H9 (cell line): ENCODE measurements at regions not wholly inside any gene's neighbourhood (a gene's known extent, or its start where the extent isn't known, plus 50 kb on each side); places are given as distances from the start of the nearest gene placed in this dataset.

Experiments used
- DNase-seq: peaks from one replicate; pipeline ENCODE4 v3.0.0-alpha.2; 2017
- H2AFZ ChIP-seq: one replicate; pipeline ENCODE4 v1.6.1; 2013; ENCODE audit warnings: mild to moderate bottlenecking, low read length, control low read depth, moderate library complexity
- H2AK5ac ChIP-seq: 2 replicates; pipeline ENCODE4 v1.6.1; 2013; ENCODE audit warnings: low read length, control low read depth, mixed read lengths; ENCODE audit not compliant: insufficient read length
- H2BK120ac ChIP-seq: one replicate; pipeline ENCODE4 v1.6.1; 2013; ENCODE audit warnings: low read depth, mild to moderate bottlenecking, low read length, control low read depth, inconsistent platforms; ENCODE audit not compliant: poor library complexity, severe bottlenecking
- H2BK12ac ChIP-seq: 2 replicates; pipeline ENCODE4 v1.6.1; 2013; ENCODE audit warnings: low read length, control low read depth, mixed read lengths, low read depth; ENCODE audit not compliant: insufficient read length
- H2BK15ac ChIP-seq: 2 replicates; pipeline ENCODE4 v1.6.1; 2013; ENCODE audit warnings: low read depth, low read length, control low read depth
- H2BK20ac ChIP-seq: one replicate; pipeline ENCODE4 v1.6.1; 2013; ENCODE audit warnings: low read depth, mild to moderate bottlenecking, low read length, control low read depth, inconsistent platforms; ENCODE audit not compliant: poor library complexity, severe bottlenecking
- H2BK5ac ChIP-seq: 2 replicates; pipeline ENCODE4 v1.6.1; 2013; ENCODE audit warnings: low read length, control low read depth, mixed read lengths; ENCODE audit not compliant: insufficient read length
- H3K14ac ChIP-seq: 2 replicates; pipeline ENCODE4 v1.6.1; 2013; ENCODE audit warnings: low read length, control low read depth; ENCODE audit not compliant: insufficient read depth
- H3K18ac ChIP-seq: 2 replicates; pipeline ENCODE4 v1.6.1; 2013; ENCODE audit warnings: low read depth, mild to moderate bottlenecking, mixed read lengths, low read length, control low read depth; ENCODE audit not compliant: insufficient read length
- H3K23ac ChIP-seq: 2 replicates; pipeline ENCODE4 v1.6.1; 2013; ENCODE audit warnings: low read length, control low read depth, mixed read lengths, low read depth; ENCODE audit not compliant: insufficient read length
- H3K23me2 ChIP-seq: 2 replicates; pipeline ENCODE4 v1.6.1; 2013; ENCODE audit warnings: low read depth, mild to moderate bottlenecking, mixed read lengths, low read length, control low read depth; ENCODE audit not compliant: insufficient read length, poor library complexity, severe bottlenecking
- H3K27ac ChIP-seq: 2 replicates; pipeline ENCODE4 v1.5.1; 2013; ENCODE audit warnings: low read length, control low read depth, mixed read lengths, low read depth; ENCODE audit not compliant: insufficient read length
- H3K27me3 ChIP-seq: 2 replicates; pipeline ENCODE4 v1.6.1; 2013; ENCODE audit warnings: low read length, control low read depth, inconsistent platforms; ENCODE audit not compliant: insufficient read depth
- H3K4ac ChIP-seq: 2 replicates; pipeline ENCODE4 v1.6.1; 2013; ENCODE audit warnings: low read depth, mild to moderate bottlenecking, control low read depth, inconsistent platforms, low read length, moderate library complexity
- H3K4me1 ChIP-seq: 2 replicates; pipeline ENCODE4 v1.6.1; 2013; ENCODE audit warnings: low read length, control low read depth, inconsistent platforms; ENCODE audit not compliant: insufficient read depth
- H3K4me2 ChIP-seq: 2 replicates; pipeline ENCODE4 v1.6.1; 2013; ENCODE audit warnings: low read length, control low read depth, mixed read lengths; ENCODE audit not compliant: insufficient read length, insufficient read depth
- H3K56ac ChIP-seq: 2 replicates; pipeline ENCODE4 v1.6.1; 2013; ENCODE audit warnings: low read depth, mild to moderate bottlenecking, mixed read lengths, low read length, control low read depth; ENCODE audit not compliant: insufficient read length
- H3K79me1 ChIP-seq: 2 replicates; pipeline ENCODE4 v1.6.1; 2013; ENCODE audit warnings: low read depth, mild to moderate bottlenecking, moderate library complexity, low read length, control low read depth, inconsistent platforms; ENCODE audit not compliant: insufficient read depth, poor library complexity, severe bottlenecking
- H3K79me2 ChIP-seq: 2 replicates; pipeline ENCODE4 v1.6.1; 2013; ENCODE audit warnings: low read length, control low read depth, inconsistent platforms; ENCODE audit not compliant: insufficient read depth
- H3K9ac ChIP-seq: 2 replicates; pipeline ENCODE4 v1.6.1; 2013; ENCODE audit warnings: low read length, control low read depth, mixed read lengths; ENCODE audit not compliant: insufficient read length; ENCODE audit errors: extremely low read depth
- H3K9me3 ChIP-seq: one replicate; pipeline ENCODE4 v1.6.1; 2013; ENCODE audit warnings: low read depth, low read length, inconsistent platforms; ENCODE audit not compliant: control insufficient read depth
- H3T11ph ChIP-seq: one replicate; pipeline ENCODE4 v1.6.1; 2013; ENCODE audit warnings: mild to moderate bottlenecking, low read length, control low read depth, inconsistent platforms
- H4K20me1 ChIP-seq: one replicate; pipeline ENCODE4 v1.6.1; 2013; ENCODE audit not compliant: control insufficient read depth, insufficient read length, insufficient read depth
- H4K5ac ChIP-seq: 2 replicates; pipeline ENCODE4 v1.6.1; 2013; ENCODE audit warnings: low read depth, mild to moderate bottlenecking, mixed read lengths, low read length, control low read depth; ENCODE audit not compliant: insufficient read length
- H4K8ac ChIP-seq: replicated peaks from 2 replicates; pipeline ENCODE4 v1.6.1; 2013; ENCODE audit warnings: low read length, control low read depth, mixed read lengths, low read depth; ENCODE audit not compliant: insufficient read length
- H4K91ac ChIP-seq: 2 replicates; pipeline ENCODE4 v1.6.1; 2013; ENCODE audit warnings: low read depth, mild to moderate bottlenecking, moderate library complexity, mixed read lengths, low read length, control low read depth; ENCODE audit not compliant: insufficient read length
- H3K27ac Mint-ChIP-seq, 3 experiments: 2 replicates in 2 of 3; 3 replicates in 1 of 3; pipeline ENCODE4 v1.8.0; 2020 to 2021; ENCODE audit warnings: mixed read lengths in 3 of 3, mild to moderate bottlenecking in 1 of 3, moderate library complexity in 1 of 3
- H3K27me3 Mint-ChIP-seq: 2 replicates; pipeline ENCODE4 v1.8.0; 2021; ENCODE audit warnings: low read depth, mild to moderate bottlenecking, moderate library complexity, mixed read lengths
- H3K36me3 Mint-ChIP-seq, 3 experiments: 2 replicates in 2 of 3; 3 replicates in 1 of 3; pipeline ENCODE4 v1.8.0; 2020 to 2021; ENCODE audit warnings: low read depth in 3 of 3, mixed read lengths in 3 of 3; ENCODE audit not compliant: insufficient read depth in 1 of 3
- H3K4me1 Mint-ChIP-seq, 2 experiments: 2 replicates each; pipeline ENCODE4 v1.8.0; 2020; ENCODE audit warnings: mixed read lengths in 2 of 2
- H3K4me3 Mint-ChIP-seq, 2 experiments: 2 replicates in 1 of 2; 3 replicates in 1 of 2; pipeline ENCODE4 v1.8.0; 2020 to 2021; ENCODE audit warnings: mild to moderate bottlenecking in 2 of 2, mixed read lengths in 2 of 2, moderate library complexity in 1 of 2
- H3K9me3 Mint-ChIP-seq, 2 experiments: 2 replicates in 1 of 2; 3 replicates in 1 of 2; pipeline ENCODE4 v1.8.0; 2020; ENCODE audit warnings: mild to moderate bottlenecking in 2 of 2, mixed read lengths in 2 of 2, moderate library complexity in 1 of 2
- CTCF ChIP-seq: fragments of 200-600 bp; sonication (generic); conservative IDR thresholded peaks from 3 replicates; pipeline ENCODE4 v1.8.0; 2021; ENCODE audit warnings: antibody characterized with exemption, mild to moderate bottlenecking
- WGBS: extraction: QIAGEN DNeasy Blood & Tissue Kit; methylation state at CpG from one replicate; pipeline ENCODE4 v1.1.7; 2013; ENCODE audit warnings: missing lambda C conversion rate, low lambda C conversion rate, mixed read lengths; ENCODE audit not compliant: insufficient read length; ENCODE audit errors: extremely low coverage; 5-methylcytosine and 5-hydroxymethylcytosine counted together

GRCh38 chr12:74959657-74960056 lies 250.0 kb downstream of the KCNC2 start:
- no peaks in the 10 kb centered on the region for H3K9me3 ChIP-seq
- no peaks in the 10 kb centered on the region for H4K20me1 ChIP-seq
- H4K5ac ChIP-seq: no peak overlapping the region
- no CpG with 5 or more reads among the region's 2 CpGs for WGBS
- no peak overlapping the region for H3K14ac ChIP-seq
- no peaks in the 10 kb centered on the region for H3K23me2 ChIP-seq
- no peak overlapping the region for H3T11ph ChIP-seq
- no peak overlapping the region for H2BK20ac ChIP-seq
- H2BK15ac ChIP-seq: no peak overlapping the region
- no peak for TF ChIP-seq CTCF
- Mint-ChIP-seq H3K36me3 (peaks cover 0 to 3% (median 3%) of the 10 kb centered on the region in 3 experiments; a peak in 3 of 7 replicates), H3K27ac (no peak overlapping the region), H3K27me3 (no peaks in the 10 kb centered on the region), H3K4me3 (no peak overlapping the region), H3K9me3 (peaks cover 10 to 13% of the 10 kb centered on the region in 2 experiments; a peak in 4 of 5 replicates), H3K4me1 (no peaks in the 10 kb centered on the region)
- H3K27ac ChIP-seq: no peak overlapping the region
- H2BK12ac ChIP-seq: no peak overlapping the region
- H4K8ac ChIP-seq: no peak overlapping the region
- H3K23ac ChIP-seq: no peak overlapping the region
- H3K79me2 ChIP-seq: no peaks in the 10 kb centered on the region
- no peak for DNase-seq
- H3K18ac ChIP-seq: no peak overlapping the region
- H3K56ac ChIP-seq: no peak overlapping the region
- no peak overlapping the region for H2AK5ac ChIP-seq
- no peak overlapping the region for H2BK5ac ChIP-seq
- H2AFZ ChIP-seq: no peak overlapping the region
- H2BK120ac ChIP-seq: no peak overlapping the region
- H3K4me1 ChIP-seq: no peaks in the 10 kb centered on the region
- H3K9ac ChIP-seq: no peak overlapping the region
- no peak overlapping the region for H3K4me2 ChIP-seq
- no peak overlapping the region for H4K91ac ChIP-seq
- no peak overlapping the region for H3K4ac ChIP-seq
- H3K27me3 ChIP-seq: no peaks in the 10 kb centered on the region
- H3K79me1 ChIP-seq: no peaks in the 10 kb centered on the region
